HG03520 (cell line): ENCODE measurements at regions not wholly inside any gene's neighbourhood (a gene's known extent, or its start where the extent isn't known, plus 50 kb on each side); places are given as distances from the start of the nearest gene placed in this dataset.
"Not testable (repeated sequence)": the region's sequence is repeated elsewhere in the genome, so short reads cannot be mapped to it uniquely, and the experiment has no call there.

Source experiments
- ATAC-seq: cut with Tn5 transposase; IDR thresholded peaks from one replicate; pipeline ENCODE4 v1.9.1; 2021; ENCODE audit warnings: mild to moderate bottlenecking, moderate library complexity; ENCODE audit not compliant: unreplicated experiment

DNA sequence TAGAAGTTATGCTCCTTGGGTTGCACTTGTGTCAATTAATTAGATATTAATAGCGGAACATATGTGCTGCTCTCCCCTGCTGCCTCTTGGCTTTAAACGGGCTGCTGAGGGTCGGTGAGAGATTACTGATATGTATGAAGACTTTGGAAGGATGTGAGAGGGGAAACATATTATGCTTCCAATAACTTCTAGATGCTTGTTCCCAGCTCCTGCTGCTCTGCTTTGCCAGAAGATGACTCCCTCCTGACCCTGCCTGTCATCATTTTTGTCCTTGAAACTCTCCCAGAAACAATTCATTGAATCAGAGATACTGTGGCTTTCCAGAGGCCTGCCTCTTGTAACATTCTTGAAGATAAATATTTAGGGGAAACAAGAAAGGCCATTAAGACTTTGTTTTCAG, 300.1 kb upstream of the STXBP6 start:
- no peak for ATAC-seq

DNA sequence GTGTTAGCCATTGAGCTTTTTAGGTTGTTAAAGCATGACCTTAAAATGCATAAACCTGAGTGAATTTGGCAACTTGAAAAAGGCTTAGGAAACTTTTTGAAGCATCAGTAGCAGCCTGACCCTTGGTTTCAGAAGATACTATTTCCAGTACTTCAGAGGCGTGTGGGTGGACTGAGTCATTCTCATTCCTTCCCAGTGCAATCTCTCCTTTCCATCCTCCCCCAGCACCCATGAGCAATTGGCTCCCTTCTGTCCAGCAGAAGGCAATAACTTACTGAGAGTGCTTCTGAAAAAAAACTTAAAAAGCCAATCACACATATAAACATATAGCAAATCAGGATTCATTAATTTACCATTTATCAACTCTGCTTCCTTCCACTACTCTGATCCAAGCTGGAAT, 299.3 kb upstream of the STXBP6 start:
- no peak for ATAC-seq

DNA sequence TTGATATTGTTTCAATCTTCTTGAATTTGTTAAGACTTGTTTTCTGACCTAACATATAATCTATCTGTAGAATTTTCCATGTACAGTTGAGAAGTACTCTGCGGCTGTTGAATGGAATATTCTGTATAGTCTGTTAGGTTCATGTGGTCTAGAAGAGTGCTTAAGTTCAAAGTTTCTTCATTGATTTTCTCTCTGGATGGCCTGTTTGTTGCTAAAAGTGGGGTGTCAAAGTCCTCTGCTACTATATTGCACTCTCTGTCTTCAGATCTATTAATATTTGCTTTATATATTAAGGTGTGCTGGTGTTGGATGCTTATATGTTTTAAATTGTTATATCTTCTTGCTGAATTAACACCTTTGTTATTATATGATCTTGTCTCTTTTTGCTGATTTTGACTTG, 290.9 kb upstream of the STXBP6 start:
- no peak for ATAC-seq

DNA sequence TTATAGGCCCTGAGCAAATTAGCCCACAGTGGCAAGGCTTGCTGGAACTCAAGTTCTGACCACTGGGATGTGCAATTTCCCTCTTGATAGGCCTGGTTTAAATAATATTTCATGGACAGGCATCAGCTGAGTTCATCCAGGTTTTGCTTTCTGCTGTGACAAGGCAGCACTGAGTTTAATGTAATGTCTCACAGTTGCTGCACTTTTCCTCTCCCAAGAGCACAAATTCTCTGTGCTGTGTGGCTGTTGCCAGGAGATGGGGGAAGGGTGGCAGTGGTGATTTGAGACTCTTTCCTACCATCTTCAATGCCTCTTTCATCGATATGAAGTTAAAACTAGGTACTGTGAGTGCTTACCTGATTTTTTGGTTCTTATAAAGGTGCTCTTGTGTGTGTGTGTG, 272.8 kb upstream of the STXBP6 start:
- no peak for ATAC-seq

DNA sequence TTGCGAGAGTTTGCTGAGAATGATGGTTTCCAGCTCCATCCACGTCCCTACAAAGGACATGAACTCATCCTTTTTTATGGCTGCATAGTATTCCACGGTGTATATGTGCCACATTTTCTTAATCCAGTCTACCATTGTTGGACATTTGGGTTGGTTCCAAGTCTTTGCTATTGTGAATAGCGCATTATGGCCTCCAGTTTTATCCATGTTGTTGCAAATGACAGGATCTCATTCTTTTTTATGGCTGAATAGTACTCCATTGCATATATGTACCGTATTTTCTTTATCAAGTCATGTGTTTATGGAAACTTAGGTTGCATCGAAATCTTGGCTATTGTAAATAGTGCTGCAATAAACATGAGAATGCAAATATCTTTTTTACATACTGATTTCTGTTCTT, 266.1 kb upstream of the STXBP6 start:
- ATAC-seq, result not testable (repeated sequence)

DNA sequence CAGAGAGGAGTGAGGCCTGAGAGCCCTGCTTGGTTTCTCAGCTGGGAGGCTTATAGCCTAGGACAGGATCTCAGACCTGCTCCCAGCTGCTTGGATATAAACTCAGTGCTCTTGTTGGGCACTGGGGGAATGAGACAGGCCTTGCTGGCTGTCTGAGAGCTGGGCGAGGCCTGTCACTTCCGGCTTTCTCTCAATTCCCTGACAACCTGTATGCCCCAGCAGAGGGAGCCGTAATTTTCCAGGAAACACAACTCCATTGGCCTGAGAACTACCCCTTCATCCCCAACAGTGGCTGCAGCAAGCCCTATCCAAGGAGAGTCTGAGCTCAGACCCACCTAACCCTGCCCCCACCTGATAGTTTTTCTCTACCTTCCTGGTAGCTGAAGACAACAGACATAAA, 258.3 kb upstream of the STXBP6 start:
- ATAC-seq, result no peak

DNA sequence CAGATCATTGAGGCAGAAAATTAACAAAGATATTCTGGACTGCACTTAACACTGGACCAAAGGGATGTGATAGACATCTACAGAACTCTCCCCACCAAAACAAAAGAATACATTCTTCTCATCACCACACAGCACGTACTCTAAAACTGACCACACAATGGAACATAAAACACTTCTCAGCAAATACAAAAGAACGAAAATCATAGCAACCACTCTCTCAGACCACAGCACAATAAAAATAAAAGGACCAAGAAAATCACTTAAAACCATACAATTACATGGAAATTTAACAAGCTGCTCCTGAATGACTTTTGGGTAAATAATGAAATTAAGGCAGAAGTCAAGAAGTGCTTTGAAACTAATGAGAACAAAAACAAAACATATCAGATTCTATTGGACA, 254.0 kb upstream of the STXBP6 start:
- ATAC-seq, result no peak

DNA sequence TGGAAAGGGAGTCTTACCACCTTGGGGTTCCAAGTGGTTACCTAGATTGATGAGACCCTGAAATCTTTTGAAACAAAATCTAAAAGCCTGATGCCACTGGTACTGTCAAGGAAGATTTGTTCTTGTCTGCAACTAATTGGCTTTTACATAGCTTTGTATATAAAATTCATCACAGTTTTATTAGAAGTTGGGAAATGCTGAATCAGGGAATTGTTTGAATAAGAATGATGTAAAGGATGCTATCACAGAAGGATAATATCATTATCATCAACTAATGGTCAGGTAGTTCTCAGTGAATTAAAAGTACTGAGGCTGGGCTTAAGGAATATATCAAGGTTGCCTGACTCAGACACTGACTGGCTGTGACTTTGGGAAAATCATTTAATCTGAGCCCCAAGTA, 248.3 kb upstream of the STXBP6 start:
- no peak for ATAC-seq

DNA sequence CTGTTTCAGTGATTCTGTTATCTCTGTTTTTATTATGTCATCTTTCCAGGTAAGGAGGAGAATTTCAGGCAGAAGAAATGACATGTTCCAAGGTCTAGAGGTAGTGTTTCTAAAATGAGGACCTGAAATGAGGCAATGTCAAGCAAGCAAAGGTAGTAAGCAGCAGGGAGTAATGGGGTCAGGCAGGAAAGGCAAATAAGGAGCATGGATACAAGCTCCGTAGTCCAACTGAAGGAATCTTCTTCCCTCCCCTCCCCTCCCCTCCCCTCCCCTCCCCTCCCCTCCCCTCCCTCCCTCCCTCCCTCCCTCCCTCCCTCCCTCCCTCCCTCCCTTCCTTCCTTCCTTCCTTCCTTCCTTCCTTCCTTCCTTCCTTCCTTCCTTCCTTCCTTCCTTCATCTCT, 240.2 kb upstream of the STXBP6 start:
- not testable (repeated sequence) for ATAC-seq

DNA sequence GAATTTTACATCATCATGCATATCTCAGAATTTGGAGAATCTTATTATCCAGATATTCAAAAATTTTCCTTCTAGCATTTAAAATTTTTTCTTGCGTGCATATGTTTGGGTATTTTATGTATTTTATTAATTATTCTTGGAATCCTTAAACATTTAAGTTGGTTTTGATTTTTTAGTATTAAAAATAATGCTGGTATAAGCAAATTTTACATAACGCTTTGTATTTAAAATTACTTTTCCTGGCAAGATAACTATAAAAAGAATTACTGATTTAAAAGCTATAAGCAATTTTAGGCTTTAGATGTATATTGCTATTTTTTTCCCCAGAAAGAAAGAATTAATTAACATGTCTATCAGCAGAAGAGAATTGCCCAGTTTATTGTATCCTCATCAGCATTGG, 224.6 kb upstream of the STXBP6 start:
- ATAC-seq, result no peak

DNA sequence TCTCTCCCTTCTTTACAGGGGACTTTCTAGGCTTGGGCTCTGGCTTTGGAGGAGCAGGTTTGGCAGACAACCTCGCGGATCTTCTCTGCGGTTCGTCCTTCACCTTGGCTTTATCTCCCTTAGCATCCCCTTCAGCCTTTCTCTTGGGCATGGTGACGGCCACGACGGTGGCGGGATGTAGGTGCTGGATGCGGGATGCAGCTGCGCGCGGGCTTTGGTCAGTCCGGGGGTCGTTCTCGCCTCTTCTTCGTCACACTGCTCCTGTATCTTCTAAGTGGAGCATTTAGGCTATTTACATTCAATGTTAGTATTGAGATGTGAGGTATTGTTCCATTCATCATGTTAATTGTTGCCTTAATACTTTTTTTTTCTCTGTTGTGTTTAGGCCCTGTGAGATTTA, 217.2 kb upstream of the STXBP6 start:
- no peak for ATAC-seq

DNA sequence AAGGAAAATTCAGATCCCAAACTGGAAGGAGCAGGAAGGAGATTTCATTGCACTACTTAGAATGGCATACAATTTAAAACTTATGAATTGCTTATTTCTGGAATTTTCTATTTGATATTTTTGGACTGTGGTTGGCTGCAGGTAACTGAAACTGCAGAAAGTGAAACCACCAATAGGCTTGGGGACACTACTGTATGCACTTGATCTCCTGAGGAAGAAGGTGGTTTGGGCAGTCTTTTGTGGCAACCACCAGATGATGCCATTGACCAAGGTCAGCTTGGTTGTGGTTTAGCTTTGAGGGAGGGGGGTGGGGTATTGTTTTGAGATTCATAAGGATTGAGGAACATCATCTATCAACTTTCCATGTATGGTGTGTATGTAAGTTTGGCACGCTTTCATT, 209.5 kb upstream of the STXBP6 start:
- ATAC-seq, result no peak

DNA sequence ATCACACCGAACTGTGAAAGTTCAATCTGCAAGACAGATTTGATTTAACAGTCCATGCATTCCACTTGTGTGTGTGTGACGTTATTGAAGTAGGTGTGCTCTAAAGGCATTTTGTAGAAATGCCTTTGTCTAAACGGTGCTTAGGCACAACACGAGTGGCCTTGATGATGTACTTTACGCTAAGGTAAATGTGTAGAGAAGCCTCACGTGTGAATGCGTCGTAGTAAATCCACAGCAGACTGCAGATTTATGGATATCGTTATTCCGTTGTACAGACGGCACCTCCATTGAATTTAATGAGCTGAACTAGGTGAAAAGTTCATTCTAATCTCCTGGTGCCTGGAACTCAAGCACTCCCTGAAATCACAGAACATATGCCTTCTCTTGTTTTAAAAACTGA, 202.8 kb upstream of the STXBP6 start:
- no peak for ATAC-seq

DNA sequence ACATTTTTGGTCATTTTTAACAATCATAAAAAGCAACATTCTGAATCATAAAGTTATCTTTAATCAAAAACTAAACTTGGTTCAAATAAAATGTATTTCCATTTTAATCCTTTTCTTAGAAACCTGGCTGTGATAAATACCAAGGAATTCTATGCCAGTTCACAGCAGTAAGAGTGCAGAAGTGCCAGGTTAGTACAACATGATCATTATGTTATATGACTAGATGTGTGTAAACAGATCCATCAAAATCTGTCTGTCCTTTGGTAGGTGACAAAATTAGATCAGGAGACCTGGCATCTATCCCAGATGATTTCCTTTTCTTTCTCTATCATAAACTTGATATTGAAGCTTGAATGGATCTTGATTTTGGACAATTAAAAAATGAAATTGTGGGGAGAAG, 200.6 kb upstream of the STXBP6 start:
- ATAC-seq, result no peak

DNA sequence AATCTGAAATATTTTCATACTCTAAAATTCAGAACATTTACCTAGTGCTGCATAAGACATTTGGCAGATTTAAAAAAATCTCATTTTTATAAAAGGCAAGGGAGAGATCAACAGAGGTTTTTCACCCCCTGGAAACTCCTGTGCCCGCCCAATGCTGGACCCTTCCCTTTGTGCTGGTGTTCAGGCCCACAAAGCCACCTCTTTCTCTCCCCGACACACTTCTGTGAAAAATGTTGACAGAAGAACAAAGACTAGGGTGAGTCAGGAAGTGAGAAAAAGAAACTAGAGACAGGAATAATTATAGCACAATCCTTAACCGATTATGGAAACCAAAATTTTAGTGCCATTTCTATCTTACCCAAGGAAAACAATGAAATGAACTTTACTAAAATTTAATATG, 197.7 kb upstream of the STXBP6 start:
- no peak for ATAC-seq

DNA sequence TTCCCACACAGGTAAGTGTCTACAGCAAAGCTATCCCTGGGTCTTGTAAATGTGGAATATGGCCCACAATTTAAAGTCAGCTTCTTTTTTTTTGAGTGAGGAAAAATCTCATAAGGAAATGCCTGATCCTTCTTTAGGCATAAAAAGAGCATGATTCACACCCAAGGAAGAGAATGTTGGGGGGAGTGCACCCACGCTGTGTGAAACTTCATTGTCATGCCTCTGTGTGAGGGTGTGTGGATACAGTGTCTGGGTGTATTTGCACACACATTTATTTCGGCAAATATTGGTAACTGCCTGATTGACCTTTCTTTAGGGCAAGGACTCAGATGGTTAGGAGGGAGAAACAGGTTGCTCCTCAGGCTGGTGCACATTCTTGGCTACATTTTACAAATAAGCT, 196.8 kb upstream of the STXBP6 start:
- no peak for ATAC-seq

DNA sequence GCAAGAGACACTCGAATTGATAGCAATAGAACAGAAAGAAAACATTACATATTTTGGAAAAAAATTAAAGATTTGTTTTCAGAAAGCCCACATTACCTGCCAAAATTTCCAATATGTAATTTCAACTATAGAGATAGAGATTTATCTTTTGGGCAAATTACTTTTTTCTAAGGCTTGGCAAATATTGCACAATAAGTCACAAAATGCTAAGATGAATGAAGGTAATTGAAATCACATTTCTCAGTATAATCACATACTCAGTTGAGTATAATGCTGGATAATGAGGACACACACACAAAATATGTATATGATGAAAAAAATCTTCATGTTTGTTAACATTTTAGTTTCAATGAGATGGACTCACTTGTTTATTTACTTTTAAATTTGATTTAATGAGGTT, 189.2 kb upstream of the STXBP6 start:
- ATAC-seq, result no peak

DNA sequence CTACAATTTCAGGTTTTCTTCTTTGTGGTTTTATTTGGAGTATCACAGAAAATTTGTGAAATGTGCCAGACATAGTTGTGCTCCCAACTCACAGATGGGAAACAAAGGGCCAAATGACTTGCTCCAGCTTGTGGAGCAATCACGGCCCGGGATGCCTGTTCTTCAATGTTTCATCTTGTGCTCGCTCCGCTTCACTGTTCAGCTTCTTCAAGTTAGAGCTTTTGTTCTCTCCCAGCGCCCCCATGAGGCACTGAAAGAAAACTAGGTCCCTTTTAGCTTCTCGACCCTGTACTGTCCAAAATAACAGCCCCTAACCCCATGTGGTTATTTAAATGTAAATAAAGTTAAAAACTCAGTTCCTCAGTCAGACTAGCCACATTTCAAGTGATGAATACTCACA, 187.9 kb upstream of the STXBP6 start:
- ATAC-seq, result no peak

DNA sequence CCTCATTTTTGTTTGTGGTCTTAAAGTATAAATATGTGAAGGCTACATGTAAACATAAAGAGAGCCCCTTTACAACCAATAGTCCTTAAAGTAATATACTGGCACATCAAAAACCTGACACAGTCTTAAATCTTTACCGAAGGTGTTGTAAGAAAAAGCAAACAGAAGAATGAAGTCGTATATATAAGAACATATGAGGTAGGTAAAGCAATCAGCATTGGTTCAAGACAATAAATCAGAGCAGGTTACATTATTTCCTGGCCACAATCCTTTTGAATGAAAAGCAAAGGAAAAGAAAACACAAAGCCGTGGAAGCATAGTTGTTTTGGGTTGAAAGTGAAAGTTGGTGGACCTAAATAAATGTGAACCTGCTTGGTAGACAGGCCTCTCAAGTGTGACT, 183.7 kb upstream of the STXBP6 start:
- ATAC-seq, result no peak

DNA sequence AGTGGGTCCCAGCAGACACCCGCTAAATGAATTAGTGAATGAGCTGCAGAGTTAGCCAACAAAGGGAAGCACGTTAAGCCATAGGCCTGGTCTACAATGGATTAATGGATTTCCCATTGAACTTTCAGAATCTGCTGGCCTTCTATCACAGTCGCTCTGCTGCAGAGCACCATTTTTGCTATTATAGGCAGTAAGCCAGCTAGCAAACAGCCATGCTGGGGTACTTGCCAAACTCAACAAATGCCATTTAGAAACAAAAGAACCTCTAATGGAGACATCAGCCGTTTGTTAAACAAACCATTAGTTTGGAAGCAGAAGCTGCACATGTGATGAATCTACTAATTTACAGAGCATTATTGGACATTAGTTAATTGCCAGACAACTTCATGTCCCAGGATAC, 181.1 kb upstream of the STXBP6 start:
- no peak for ATAC-seq

DNA sequence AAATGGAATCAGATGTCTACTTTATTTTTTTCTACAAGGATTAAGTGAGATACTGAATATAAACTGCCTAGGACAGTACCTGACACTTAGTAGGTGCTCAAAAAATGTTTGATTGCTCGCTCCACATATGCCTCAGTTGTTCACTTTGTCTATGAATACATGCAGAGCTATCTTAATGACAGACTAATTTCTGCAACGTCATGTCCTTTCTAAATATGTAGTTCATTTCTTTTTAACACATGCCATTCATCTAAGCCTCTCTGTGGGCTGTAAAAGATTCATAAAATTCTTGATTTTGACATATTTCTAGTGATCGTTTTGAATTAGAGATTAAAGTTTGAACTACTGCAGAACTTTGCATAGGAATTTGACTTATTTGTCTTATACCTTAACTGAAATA, 176.3 kb upstream of the STXBP6 start:
- ATAC-seq, result no peak

DNA sequence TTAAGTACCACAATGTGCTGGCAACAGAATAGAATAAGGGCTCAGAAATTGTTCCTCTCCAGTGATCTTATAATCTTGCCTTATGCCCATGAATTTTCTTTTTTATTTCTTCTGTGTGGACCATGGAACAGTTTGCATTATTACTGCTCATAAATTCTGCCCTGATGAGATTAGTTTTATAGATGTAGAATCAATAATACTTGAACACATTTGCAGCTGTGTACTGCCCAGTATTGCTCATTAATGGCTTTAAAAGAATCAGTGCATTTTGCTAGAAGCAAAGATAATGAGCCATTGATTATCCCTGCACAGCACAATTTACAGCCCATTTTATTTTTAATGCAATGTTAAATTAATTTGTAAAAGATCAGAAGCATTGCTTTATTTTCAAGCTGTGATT, 172.3 kb upstream of the STXBP6 start:
- no peak for ATAC-seq

DNA sequence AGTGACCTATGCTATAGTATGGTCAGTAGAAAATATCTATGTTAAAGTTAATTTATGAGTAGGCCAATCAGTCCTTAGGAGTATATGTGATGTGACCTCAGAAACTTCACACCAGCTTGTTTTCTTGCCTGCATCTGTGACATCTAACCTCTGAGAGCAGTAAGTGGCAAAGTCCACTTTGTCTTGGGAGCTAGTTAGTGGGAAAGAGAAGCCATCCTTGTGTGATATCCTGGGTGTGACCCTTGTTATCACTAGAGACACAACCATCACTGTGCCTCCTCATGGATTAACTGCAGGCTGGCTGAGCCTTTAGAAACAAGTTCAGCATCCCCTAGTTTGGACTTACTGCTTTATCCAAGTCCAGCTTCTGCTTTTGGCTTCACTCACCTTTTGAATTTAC, 170.6 kb upstream of the STXBP6 start:
- ATAC-seq, result no peak

DNA sequence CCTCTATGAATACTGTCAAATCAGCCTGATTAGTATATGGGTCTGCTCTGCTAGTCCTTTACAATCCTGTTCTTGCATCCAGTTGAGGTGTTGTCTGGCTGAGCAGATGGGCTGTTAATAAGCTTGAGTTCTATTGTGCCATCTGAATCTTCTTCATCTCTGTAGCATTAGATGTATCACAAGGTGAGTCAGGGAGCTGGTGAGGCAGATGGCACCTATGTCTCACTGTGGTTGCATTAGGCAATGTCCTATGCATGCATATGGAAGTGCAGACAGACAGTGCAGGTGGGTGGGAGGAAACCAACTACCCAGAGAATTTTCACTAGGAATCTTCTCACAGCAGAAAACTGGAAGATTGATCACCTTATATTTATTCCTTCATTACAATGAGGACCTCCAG, 165.7 kb upstream of the STXBP6 start:
- no peak for ATAC-seq
